H1 (cell line): ENCODE measurements at regions not wholly inside any gene's neighbourhood (a gene's known extent, or its start where the extent isn't known, plus 50 kb on each side); places are given as distances from the start of the nearest gene placed in this dataset.
A peak's percentile ranks its signal among the peaks of the same experiment; 100 is the strongest.

Experiments used
- BRCA1 ChIP-seq: IDR thresholded peaks from 2 replicates; pipeline ENCODE4 v1.6.1; 2012; ENCODE audit warnings: low read depth, low read length, improper control_type of control experiment
- CBX8 ChIP-seq: fragments of 300-800, 300-1000 bp; sonication (generic); IDR thresholded peaks from 2 replicates; pipeline ENCODE4 v1.7.1; 2016; ENCODE audit warnings: low read depth, low read length, borderline replicate concordance
- CHD1 ChIP-seq: IDR thresholded peaks from 2 replicates; pipeline ENCODE4 v1.6.1; 2012; ENCODE audit warnings: low read depth, low read length, improper control_type of control experiment
- EP300 ChIP-seq, 2 experiments: IDR thresholded peaks; 1 replicate in 1 of 2; 2 replicates in 1 of 2; pipeline ENCODE4 v1.6.1; 2011 to 2012; ENCODE audit warnings: low read depth in 2 of 2, low read length in 2 of 2, mild to moderate bottlenecking in 2 of 2, borderline replicate concordance in 1 of 2, inconsistent platforms in 1 of 2, moderate library complexity in 1 of 2
- HDAC2 ChIP-seq, 2 experiments: fragments of 300-600 bp in 1 of 2; sonication (generic) in 1 of 2; IDR thresholded peaks; 2 replicates each; pipeline ENCODE4 v1.6.1; 2011 to 2012; ENCODE audit warnings: low read depth in 2 of 2, low read length in 2 of 2, mild to moderate bottlenecking in 2 of 2, moderate library complexity in 2 of 2, borderline replicate concordance in 1 of 2, inconsistent platforms in 1 of 2
- HDAC6 ChIP-seq: IDR thresholded peaks from one replicate; pipeline ENCODE4 v1.7.1; 2012; ENCODE audit warnings: low read depth, mild to moderate bottlenecking, inconsistent platforms, low read length, moderate library complexity
- JUND ChIP-seq: IDR thresholded peaks from 2 replicates; pipeline ENCODE4 v1.6.1; 2011; ENCODE audit warnings: mild to moderate bottlenecking, improper control_type of control experiment, low read length
- NANOG ChIP-seq: IDR thresholded peaks from 2 replicates; pipeline ENCODE4 v1.6.1; 2011; ENCODE audit warnings: low read length, low read depth, mild to moderate bottlenecking, inconsistent platforms; ENCODE audit not compliant: insufficient read depth, poor library complexity, severe bottlenecking
- POLR2A ChIP-seq, 2 experiments: IDR thresholded peaks; 1 replicate in 1 of 2; 2 replicates in 1 of 2; pipeline ENCODE4 v1.6.1; 2011; ENCODE audit warnings: low read depth in 2 of 2, low read length in 2 of 2, mild to moderate bottlenecking in 2 of 2; ENCODE audit errors: control extremely low read depth in 1 of 2
- POLR2AphosphoS5 ChIP-seq: IDR thresholded peaks from 2 replicates; pipeline ENCODE4 v1.6.1; 2011; ENCODE audit warnings: low read depth, low read length
- SP1 ChIP-seq: IDR thresholded peaks from 2 replicates; pipeline ENCODE4 v1.6.1; 2011; ENCODE audit warnings: low read depth, low read length
- SUZ12 ChIP-seq: fragments of 200-600 bp; sonication (generic); IDR thresholded peaks from 2 replicates; pipeline ENCODE4 v1.6.1; 2012; ENCODE audit warnings: mild to moderate bottlenecking, inconsistent platforms, low read length, moderate library complexity, mixed read lengths
- TAF1 ChIP-seq: IDR thresholded peaks from 2 replicates; pipeline ENCODE4 v1.6.1; 2011; ENCODE audit warnings: mild to moderate bottlenecking, low read depth, low read length
- TBP ChIP-seq: IDR thresholded peaks from 2 replicates; pipeline ENCODE4 v1.6.1; 2011; ENCODE audit warnings: low read depth, low read length, improper control_type of control experiment
- TCF12 ChIP-seq: IDR thresholded peaks from 2 replicates; pipeline ENCODE4 v1.6.1; 2011; ENCODE audit warnings: low read depth, mild to moderate bottlenecking, low read length
- TEAD4 ChIP-seq: IDR thresholded peaks from 2 replicates; pipeline ENCODE4 v1.6.1; 2012; ENCODE audit warnings: low read depth, low read length, inconsistent platforms, mixed read lengths
- YY1 ChIP-seq: IDR thresholded peaks from 2 replicates; pipeline ENCODE4 v1.6.1; 2011; ENCODE audit warnings: low read depth, mild to moderate bottlenecking, low read length
- ZNF274 ChIP-seq: IDR thresholded peaks from 2 replicates; pipeline ENCODE4 v1.7.0; 2012; ENCODE audit warnings: low read length, borderline replicate concordance; ENCODE audit errors: extremely low read depth

DNA sequence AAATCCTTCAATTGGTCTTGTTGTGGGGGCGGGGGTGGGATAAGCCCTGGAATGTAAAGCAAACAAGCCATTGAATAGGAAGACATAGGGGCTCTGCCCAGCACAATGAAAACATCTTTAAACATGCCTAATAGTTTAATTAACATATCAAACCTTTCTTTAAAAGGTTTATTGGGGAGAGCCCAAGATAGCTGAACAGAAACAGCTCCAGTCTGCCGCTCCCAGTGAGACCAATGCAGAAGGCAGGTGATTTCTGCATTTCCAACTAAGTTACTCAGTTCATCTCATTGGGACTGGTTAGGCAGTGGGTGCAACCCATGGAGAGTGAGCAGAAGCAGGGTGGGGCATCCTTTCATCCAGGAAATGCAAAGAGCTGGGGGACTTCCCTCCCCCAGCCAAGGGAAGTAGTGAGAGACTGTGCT, 327.2 kb upstream of the CNKSR2 start (continued):
- no peak for TF ChIP-seq SUZ12
- no peak for TF ChIP-seq ZNF274
- peak; percentile 75 for TF ChIP-seq SP1
- no peak for TF ChIP-seq TBP
- no peak for TF ChIP-seq POLR2AphosphoS5
- TF ChIP-seq EP300 (IDR thresholded peaks at IDR 0.05; ENCODE audit: borderline replicate concordance in 1 of 2, low read depth in 2 of 2, low read length in 2 of 2), result peak in 1 of 2 experiments; percentile 11; a peak in 1 of 3 replicates
- no peak for TF ChIP-seq POLR2A (IDR thresholded peaks at IDR 0.05; ENCODE audit: control extremely low read depth in 1 of 2, low read depth in 2 of 2, low read length in 2 of 2)
- no peak for TF ChIP-seq JUND
- no peak for TF ChIP-seq CBX8
- TF ChIP-seq TEAD4, result peak; percentile 86
- TF ChIP-seq NANOG, result peak; percentile 75
- no peak for TF ChIP-seq YY1
- no peak for TF ChIP-seq HDAC6
- TF ChIP-seq TAF1, result no peak
- TF ChIP-seq BRCA1, result no peak
- no peak for TF ChIP-seq HDAC2 (IDR thresholded peaks at IDR 0.05; ENCODE audit: borderline replicate concordance in 1 of 2, low read depth in 2 of 2, low read length in 2 of 2)
- TF ChIP-seq CHD1, result no peak
- TF ChIP-seq TCF12, result no peak
